EL (cell line): ENCODE measurements at regions not wholly inside any gene's neighbourhood (a gene's known extent, or its start where the extent isn't known, plus 50 kb on each side); places are given as distances from the start of the nearest gene placed in this dataset.
A peak's percentile ranks its signal among the peaks of the same experiment; 100 is the strongest.

Experiments used
- DNase-seq: peaks from one replicate; pipeline ENCODE4 v3.0.0-alpha.2; 2016

- DNase-seq = no peak
These were observed 62.1 kb downstream of the CTAGE1 start for GRCh38 chr18:22355598-22355997.

GRCh38 chr18:22355069-22355468 is 62.6 kb downstream of the CTAGE1 start:
- no peak for DNase-seq

- DNase-seq = peak; percentile 20
These were observed 67.7 kb downstream of the CTAGE1 start for GRCh38 chr18:22349966-22350365.

- DNase-seq = no peak
These were observed 68.3 kb downstream of the CTAGE1 start for GRCh38 chr18:22349317-22349898.

- peak; percentile 85 for DNase-seq
These were observed 69.0 kb downstream of the CTAGE1 start for GRCh38 chr18:22348521-22349316.

GRCh38 chr18:22347606-22348511 is 69.9 kb downstream of the CTAGE1 start:
- DNase-seq = peak; percentile 23

GRCh38 chr18:22346953-22347605 is 70.6 kb downstream of the CTAGE1 start:
- peak; percentile 67 for DNase-seq

GRCh38 chr18:22346401-22346952 is 71.2 kb downstream of the CTAGE1 start:
- peak; percentile 78 for DNase-seq

- DNase-seq = peak; percentile 43
These were observed 72.0 kb downstream of the CTAGE1 start for GRCh38 chr18:22345718-22346117.

- DNase-seq = no peak
These were observed 72.6 kb downstream of the CTAGE1 start for GRCh38 chr18:22344908-22345670.

- DNase-seq = no peak
These were observed 73.3 kb downstream of the CTAGE1 start for GRCh38 chr18:22344445-22344844.

- no peak for DNase-seq
These were observed 74.1 kb downstream of the CTAGE1 start for GRCh38 chr18:22343613-22344012.

GRCh38 chr18:22342625-22343024 is 75.1 kb downstream of the CTAGE1 start:
- DNase-seq = peak; percentile 82

GRCh38 chr18:22340331-22340730 is 77.4 kb downstream of the CTAGE1 start:
- DNase-seq = no peak

- DNase-seq = no peak
These were observed 77.8 kb downstream of the CTAGE1 start for GRCh38 chr18:22339913-22340312.

GRCh38 chr18:22337833-22338232 is 79.9 kb downstream of the CTAGE1 start:
- no peak for DNase-seq

- DNase-seq = no peak
These were observed 80.4 kb downstream of the CTAGE1 start for GRCh38 chr18:22337306-22337705.

GRCh38 chr18:22336406-22336805 is 81.3 kb downstream of the CTAGE1 start:
- DNase-seq = no peak

- no peak for DNase-seq
These were observed 82.0 kb downstream of the CTAGE1 start for GRCh38 chr18:22335731-22336198.

- no peak for DNase-seq
These were observed 83.1 kb downstream of the CTAGE1 start for GRCh38 chr18:22334567-22334966.

- DNase-seq = no peak
These were observed 85.1 kb downstream of the CTAGE1 start for GRCh38 chr18:22332590-22332989.

GRCh38 chr18:22330508-22330907 is 87.2 kb downstream of the CTAGE1 start:
- DNase-seq = no peak
